ENCODE measurements at regions not wholly inside any gene's neighbourhood (a gene's known extent, or its start where the extent isn't known, plus 50 kb on each side); places are given as distances from the start of the nearest gene placed in this dataset.

- no peak for DNase-seq
Observed at GRCh38 chrX:78213331-78213730, 73.9 kb upstream of the TAF9B start.

- peak in 1 of 2 experiments; percentile 1 for DNase-seq
Observed at GRCh38 chrX:78199851-78200250, 60.4 kb upstream of the TAF9B start.

Measured in NCI-H446 (cell line).